C4-2B (cell line): ENCODE measurements at regions not wholly inside any gene's neighbourhood (a gene's known extent, or its start where the extent isn't known, plus 50 kb on each side); places are given as distances from the start of the nearest gene placed in this dataset.

Source experiments
- CTCF ChIP-seq: fragments of 450-650 bp; conservative IDR thresholded peaks from 2 replicates; pipeline ENCODE4 v1.5.1; 2017; ENCODE audit warnings: mild to moderate bottlenecking
- ZFX ChIP-seq: fragments of 450-650 bp; IDR thresholded peaks from 2 replicates; pipeline ENCODE4 v1.6.1; 2017

GRCh38 chr1:199937661-199938060 is 89.8 kb upstream of the NR5A2 start:
- TF ChIP-seq CTCF (no peak), ZFX (no peak)
